Type B pancreatic cell (in vitro differentiated cells): ENCODE measurements at regions not wholly inside any gene's neighbourhood (a gene's known extent, or its start where the extent isn't known, plus 50 kb on each side); places are given as distances from the start of the nearest gene placed in this dataset.

ENCODE experiments used
- DNase-seq: peaks from one replicate; pipeline ENCODE4 v3.0.0; 2021; ENCODE audit warnings: mixed read lengths; ENCODE audit not compliant: unreplicated experiment; ENCODE audit errors: extremely low spot score
- H3K27ac Mint-ChIP-seq: 2 replicates; pipeline ENCODE4 v1.8.0; 2021; ENCODE audit warnings: mild to moderate bottlenecking, mixed read lengths
- H3K27me3 Mint-ChIP-seq: 2 replicates; pipeline ENCODE4 v1.8.0; 2021; ENCODE audit warnings: mixed read lengths
- H3K36me3 Mint-ChIP-seq: 2 replicates; pipeline ENCODE4 v1.8.0; 2021; ENCODE audit warnings: mixed read lengths
- H3K4me1 Mint-ChIP-seq: one replicate; pipeline ENCODE4 v1.8.0; 2021; ENCODE audit warnings: mixed read lengths; ENCODE audit not compliant: unreplicated experiment
- H3K4me3 Mint-ChIP-seq: 2 replicates; pipeline ENCODE4 v1.8.0; 2021; ENCODE audit warnings: mild to moderate bottlenecking, mixed read lengths
- H3K9me3 Mint-ChIP-seq: 2 replicates; pipeline ENCODE4 v1.8.0; 2021; ENCODE audit warnings: mixed read lengths
- TF ChIP-seq, protein P1 (sequence below): fragments of 200-600 bp; sonication (generic); conservative IDR thresholded peaks from 2 replicates; pipeline ENCODE4 v1.5.0; 2021; ENCODE audit warnings: antibody characterized with exemption, mild to moderate bottlenecking

DNA sequence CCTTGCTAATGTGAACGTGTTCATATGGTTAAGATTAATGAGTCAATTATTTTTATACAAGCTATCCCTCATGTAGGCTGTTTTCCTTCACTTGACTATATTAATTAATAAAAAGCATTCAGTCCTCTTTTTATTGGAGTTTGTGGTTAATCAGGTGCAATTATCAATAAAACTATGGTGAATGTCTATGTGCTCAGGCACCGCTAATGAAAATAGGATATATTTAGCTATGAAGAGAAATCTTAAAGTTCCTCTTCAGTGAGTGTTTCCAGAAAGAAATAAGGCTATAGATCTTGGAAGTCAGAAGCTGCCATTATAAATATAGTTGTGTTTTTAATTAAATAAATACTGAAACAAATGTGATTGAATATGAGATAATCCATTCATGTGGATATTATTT is 422.1 kb downstream of the DMAC1 start:
- Mint-ChIP-seq H3K27me3 (no peaks in the 10 kb centered on the region), H3K9me3 (no peaks in the 10 kb centered on the region), H3K4me3 (no peak overlapping the region), H3K36me3 (no peaks in the 10 kb centered on the region), H3K27ac (no peak overlapping the region), H3K4me1 (peaks cover 16% of the 10 kb centered on the region)
- TF ChIP-seq, protein P1, sequence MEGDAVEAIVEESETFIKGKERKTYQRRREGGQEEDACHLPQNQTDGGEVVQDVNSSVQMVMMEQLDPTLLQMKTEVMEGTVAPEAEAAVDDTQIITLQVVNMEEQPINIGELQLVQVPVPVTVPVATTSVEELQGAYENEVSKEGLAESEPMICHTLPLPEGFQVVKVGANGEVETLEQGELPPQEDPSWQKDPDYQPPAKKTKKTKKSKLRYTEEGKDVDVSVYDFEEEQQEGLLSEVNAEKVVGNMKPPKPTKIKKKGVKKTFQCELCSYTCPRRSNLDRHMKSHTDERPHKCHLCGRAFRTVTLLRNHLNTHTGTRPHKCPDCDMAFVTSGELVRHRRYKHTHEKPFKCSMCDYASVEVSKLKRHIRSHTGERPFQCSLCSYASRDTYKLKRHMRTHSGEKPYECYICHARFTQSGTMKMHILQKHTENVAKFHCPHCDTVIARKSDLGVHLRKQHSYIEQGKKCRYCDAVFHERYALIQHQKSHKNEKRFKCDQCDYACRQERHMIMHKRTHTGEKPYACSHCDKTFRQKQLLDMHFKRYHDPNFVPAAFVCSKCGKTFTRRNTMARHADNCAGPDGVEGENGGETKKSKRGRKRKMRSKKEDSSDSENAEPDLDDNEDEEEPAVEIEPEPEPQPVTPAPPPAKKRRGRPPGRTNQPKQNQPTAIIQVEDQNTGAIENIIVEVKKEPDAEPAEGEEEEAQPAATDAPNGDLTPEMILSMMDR, result no peak
- no peak for DNase-seq

- Mint-ChIP-seq H3K36me3 (no peaks in the 10 kb centered on the region), H3K4me1 (peaks cover 9% of the 10 kb centered on the region), H3K27me3 (no peaks in the 10 kb centered on the region), H3K27ac (peak overlapping the region; percentile 29), H3K9me3 (no peaks in the 10 kb centered on the region), H3K4me3 (peak overlapping the region; percentile 10)
- TF ChIP-seq, protein P1, result no peak
- no peak for DNase-seq
These were observed 422.7 kb downstream of the DMAC1 start for GRCh38 chr9:7376833-7377232.

GRCh38 chr9:7376213-7376612 is 423.4 kb downstream of the DMAC1 start:
- Mint-ChIP-seq H3K4me1 (peaks cover 11% of the 10 kb centered on the region), H3K36me3 (no peaks in the 10 kb centered on the region), H3K9me3 (peaks cover 3% of the 10 kb centered on the region), H3K4me3 (no peak overlapping the region), H3K27ac (no peak overlapping the region), H3K27me3 (no peaks in the 10 kb centered on the region)
- DNase-seq, result no peak
- TF ChIP-seq, protein P1, result no peak

GRCh38 chr9:7375013-7375511 is 424.5 kb downstream of the DMAC1 start:
- DNase-seq, result no peak
- Mint-ChIP-seq H3K27ac (no peak overlapping the region), H3K4me1 (peaks cover 13% of the 10 kb centered on the region), H3K9me3 (peaks cover 6% of the 10 kb centered on the region), H3K36me3 (no peaks in the 10 kb centered on the region), H3K27me3 (no peaks in the 10 kb centered on the region), H3K4me3 (no peak overlapping the region)
- TF ChIP-seq, protein P1, result no peak

DNA sequence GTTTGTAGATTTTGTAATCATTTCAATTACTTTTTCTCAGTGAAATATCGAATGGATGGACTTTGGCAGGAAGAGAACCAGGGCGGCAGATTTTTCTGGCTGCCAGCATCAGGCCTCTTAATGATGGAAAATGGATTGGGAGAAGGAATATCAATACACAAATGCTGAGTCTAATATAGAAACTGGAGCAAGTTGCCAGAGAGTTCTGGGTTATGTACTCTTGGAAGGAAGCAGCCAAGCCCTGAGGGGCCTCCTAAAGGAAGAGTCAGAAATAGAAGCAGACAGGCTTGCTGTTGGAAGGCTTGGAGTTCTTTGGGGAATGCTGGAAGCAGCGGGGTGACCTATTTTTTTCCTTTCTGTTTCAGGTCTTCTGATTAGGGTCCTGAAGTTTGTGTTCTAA is 428.6 kb downstream of the DMAC1 start:
- peaks cover 2% of the 10 kb centered on the region for H3K27me3 Mint-ChIP-seq
- peaks cover 19% of the 10 kb centered on the region for H3K4me1 Mint-ChIP-seq
- no peak overlapping the region for H3K4me3 Mint-ChIP-seq
- peaks cover 2% of the 10 kb centered on the region for H3K36me3 Mint-ChIP-seq
- H3K9me3 Mint-ChIP-seq, result peaks cover 13% of the 10 kb centered on the region
- TF ChIP-seq, protein P1, result no peak
- no peak for DNase-seq
- H3K27ac Mint-ChIP-seq, result no peak overlapping the region

- peaks cover 4% of the 10 kb centered on the region for H3K27me3 Mint-ChIP-seq
- no peak for DNase-seq
- H3K9me3 Mint-ChIP-seq, result peaks cover 15% of the 10 kb centered on the region
- no peak overlapping the region for H3K4me3 Mint-ChIP-seq
- peaks cover 4% of the 10 kb centered on the region for H3K36me3 Mint-ChIP-seq
- no peak overlapping the region for H3K27ac Mint-ChIP-seq
- peaks cover 19% of the 10 kb centered on the region for H3K4me1 Mint-ChIP-seq
- TF ChIP-seq, protein P1, result no peak
These were observed 429.2 kb downstream of the DMAC1 start for GRCh38 chr9:7370381-7370780.
